Activated CD4-positive, alpha-beta T cell treated with anti-CD3 and anti-CD28 coated beads, Interleukin-2, amount 50 U/mL, for 1 hour (primary cell): ENCODE measurements at regions not wholly inside any gene's neighbourhood (a gene's known extent, or its start where the extent isn't known, plus 50 kb on each side); places are given as distances from the start of the nearest gene placed in this dataset.
"Not testable (repeated sequence)": the region's sequence is repeated elsewhere in the genome, so short reads cannot be mapped to it uniquely, and the experiment has no call there.

Experiments
- DNase-seq: peaks from one replicate; pipeline ENCODE4 v3.0.0-alpha.2; 2020

DNA sequence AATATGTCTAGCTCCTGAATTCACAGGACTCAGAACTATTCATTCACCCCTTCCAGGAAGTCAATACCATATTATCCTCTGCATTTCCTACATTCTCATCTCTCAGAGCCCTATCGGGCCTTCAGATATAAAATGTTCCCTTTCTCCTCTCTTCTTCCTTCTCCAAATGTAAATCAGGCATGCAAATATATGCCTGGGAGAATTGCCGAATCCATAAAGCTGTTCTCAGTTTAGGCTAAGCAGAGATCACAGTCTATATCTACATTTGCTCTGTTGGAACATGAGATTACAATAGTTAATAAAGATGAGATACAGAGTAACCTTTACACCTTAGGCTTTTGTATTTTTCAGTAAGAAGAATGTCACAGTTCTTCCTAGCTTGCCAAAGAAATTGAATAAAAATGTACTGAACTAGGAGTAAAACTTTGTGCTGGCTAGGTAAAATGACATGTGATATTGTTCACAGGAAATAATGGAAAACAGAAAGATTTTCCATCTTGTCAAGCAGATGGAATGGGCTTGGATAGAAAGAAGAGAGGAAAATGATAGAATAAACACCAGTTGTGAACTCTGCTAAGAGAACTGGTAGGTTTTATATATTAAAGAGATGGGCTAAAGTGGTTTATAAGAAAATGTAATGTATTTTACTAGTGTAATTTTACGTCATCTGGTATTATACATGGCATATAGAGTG, 161.5 kb downstream of the NRIP1 start:
- no peak for DNase-seq

DNA sequence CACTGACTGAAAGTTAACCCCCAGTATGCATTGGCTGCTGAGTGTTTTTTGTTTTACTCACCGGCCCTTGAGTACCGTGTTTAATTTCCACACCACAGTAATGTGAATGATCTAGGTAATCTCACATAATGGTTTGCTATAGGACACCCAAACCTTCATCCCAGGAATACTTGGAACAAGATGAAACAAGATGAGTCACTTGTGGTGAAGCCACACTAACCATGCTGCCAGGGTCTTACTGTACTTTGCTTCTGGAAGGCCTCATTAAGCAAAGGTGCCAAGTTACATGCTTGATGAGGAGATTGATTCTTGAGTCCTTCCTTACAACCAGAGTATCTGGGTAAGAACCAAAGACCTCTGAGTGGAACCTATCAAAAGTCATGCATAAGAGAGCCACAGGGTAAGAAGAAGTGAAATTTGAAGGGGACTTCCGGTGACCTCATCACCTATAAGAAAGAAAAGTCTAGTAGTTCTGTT, 163.3 kb downstream of the NRIP1 start:
- no peak for DNase-seq

DNA sequence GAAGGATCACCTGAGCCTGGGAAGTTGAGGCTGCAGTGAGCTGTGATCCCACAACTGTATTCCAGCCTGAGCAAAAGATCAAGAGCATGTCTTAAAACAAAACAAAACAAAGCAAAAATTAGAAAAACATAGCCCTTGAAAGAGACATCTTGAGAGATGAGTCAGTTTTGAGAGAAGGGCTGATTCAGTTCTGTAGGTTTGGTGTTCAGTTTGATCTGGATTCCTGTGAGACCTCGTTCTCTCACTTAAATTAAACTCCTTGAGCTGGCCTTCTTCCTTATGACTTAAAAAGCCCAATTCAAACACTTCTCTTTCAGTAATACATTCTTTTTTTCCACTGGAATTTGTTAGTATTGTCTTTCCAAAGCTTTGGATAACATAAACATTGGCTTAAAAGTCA, 164.2 kb downstream of the NRIP1 start:
- no peak for DNase-seq

DNA sequence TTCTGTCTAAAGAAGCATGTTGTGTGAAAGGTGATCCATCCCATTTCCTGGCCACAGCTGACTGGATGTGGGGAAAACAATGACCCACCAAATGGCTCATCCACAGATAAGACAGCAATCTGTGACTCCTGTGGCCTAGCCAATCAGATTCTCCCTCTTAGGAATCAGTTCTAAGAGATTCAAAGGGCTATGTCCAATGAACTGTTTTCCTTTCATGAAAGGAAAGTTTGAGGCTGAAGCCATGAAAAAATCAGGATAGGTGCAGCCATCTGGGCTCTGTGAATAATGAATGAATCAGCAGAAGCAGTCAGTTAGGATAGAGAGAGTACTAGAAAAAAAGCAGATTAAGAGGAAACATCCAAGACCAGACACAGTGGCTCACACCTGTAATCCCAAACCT, 164.7 kb downstream of the NRIP1 start:
- DNase-seq = no peak

DNA sequence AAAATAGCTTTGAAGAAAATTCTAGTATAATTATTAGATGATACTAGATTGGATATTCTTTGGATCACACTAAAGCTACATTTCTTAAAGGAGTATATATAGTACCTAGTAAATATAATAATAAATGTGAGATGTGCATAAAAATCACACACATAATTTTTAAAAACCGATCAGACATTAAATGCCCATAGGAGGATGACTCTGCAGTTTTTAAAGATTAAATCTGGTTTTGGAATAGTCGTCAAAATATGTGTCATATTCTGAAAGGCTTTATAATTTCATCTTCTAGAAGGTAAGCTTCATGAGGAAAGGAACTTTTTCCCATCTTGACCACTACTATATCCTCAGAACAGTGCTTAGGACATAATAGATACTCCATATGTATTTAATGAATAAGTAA, 169.0 kb downstream of the NRIP1 start:
- DNase-seq = no peak

DNA sequence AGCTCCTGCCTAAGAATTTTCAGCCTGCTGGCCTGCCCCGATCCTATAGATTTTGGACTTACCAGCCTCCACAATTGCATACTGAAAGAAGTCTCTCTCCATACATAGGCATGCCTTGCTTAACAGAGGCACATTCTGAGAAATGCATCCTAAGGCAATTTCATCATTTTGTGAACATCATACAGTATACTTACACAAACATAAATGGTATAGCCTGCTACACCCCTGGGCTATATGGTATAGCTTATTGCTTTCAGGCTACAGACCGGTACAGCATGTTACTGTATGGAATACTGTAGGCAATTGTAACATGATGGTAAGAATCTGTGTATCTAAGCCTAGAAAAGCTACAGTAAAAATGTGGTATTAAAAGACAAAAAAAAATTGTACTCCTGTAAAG, 174.7 kb downstream of the NRIP1 start:
- no peak for DNase-seq

DNA sequence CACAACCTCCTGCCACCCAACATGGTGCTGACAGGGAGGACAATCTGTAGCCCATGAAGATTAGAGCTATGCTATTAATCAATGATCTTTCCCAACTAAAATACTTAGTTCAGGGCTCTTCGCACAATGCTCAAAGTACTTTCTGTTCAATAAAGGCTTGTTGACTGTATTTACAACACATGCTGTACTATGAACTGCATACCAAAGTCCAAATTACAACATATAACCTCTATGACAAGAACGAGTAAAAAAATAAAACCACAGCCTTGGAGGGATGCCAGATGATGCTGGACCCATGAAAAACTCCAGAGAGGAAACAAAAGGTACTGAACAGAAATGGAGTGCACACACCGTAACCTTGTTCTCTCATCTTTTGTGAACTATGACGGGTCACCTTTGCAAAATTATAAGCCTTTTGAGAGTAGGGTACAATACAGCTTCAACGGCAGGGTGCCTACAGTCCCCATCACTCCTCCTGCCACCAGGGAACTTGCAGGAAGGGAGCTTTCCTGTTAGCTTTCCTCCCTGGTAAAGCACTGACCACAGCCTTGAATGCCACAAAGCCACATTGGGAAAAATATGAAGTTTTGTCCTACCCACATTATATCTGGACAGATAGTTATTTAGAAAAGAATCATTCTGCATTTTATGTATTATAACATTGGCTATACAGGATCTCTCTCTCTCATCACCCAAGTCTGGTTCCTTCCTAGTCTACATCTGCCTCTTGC, 175.6 kb downstream of the NRIP1 start:
- no peak for DNase-seq

DNA sequence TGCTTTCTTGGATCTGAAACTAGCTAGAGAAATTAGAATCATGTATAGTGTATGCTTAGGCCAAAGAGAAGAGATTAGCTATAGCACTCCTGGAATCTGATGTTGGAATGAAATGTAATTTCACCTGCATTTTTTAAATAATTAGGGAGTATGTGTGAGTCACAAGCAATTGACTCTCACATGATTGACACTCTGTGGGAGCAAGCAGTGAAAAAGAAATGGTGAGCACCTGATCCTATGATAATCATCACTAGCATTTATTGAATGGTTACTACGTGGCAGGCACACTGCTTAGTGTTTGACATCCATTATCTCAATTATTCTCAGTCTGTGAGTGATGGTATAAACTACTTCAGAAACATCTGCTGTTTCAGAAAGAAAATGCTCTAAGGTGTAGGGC, 176.6 kb downstream of the NRIP1 start:
- DNase-seq = no peak

DNA sequence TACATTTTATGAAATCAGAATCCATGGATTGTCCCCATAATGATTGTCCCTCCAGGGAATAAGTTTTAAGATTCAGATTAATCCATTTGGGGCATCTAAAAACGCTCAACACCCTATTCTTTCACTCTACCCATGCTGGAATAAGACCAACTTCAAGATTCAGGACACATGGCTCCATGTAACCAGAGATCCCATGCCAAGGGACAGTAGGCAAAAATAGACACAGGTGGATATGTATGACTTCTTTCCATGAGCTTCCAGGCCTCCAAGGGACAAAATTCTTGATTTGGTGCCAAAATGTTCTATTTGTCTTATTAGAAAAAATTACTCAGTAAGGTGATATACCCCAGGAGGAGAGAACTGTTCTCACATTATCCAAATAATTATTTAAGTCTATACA, 178.8 kb downstream of the NRIP1 start:
- DNase-seq = no peak

DNA sequence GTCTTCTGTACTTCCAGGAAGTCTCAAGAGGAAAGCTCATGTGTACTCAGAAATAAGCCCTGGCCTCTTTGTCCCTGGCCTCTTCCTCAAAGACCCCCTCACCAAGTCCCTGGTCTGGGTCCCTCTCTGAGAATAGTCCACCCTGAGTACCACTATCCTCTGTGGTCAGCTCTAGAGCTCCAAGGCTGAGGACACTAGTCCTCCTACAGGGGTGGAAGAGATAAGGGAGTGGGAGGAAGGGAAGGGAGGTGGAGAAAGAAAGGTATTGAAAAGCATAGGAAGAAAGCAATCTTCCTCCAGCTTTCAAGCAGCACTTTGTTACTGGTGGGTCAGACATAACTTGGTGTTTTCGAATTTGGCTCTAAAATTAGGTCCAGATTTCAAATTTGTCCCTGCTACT, 181.4 kb downstream of the NRIP1 start:
- DNase-seq = no peak

DNA sequence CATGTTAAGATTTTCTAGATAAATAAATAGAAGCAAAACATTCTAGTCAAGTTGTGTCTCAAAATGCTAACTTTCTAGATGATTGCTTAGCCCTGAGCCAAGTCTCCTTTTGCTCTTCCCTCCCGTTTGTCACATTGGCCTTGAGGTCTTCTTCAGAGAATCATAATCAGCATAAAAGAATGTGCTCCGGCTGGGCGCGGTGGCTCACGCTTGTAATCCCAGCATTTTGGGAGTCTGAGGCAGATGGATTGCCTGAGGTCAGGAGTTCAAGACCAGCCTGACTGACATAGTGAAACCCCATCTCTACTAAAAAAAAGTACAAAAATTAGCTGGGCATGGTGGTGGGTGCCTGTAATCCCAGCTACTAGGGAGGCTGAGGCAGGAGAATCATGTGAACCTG, 182.3 kb downstream of the NRIP1 start:
- not testable (repeated sequence) for DNase-seq

DNA sequence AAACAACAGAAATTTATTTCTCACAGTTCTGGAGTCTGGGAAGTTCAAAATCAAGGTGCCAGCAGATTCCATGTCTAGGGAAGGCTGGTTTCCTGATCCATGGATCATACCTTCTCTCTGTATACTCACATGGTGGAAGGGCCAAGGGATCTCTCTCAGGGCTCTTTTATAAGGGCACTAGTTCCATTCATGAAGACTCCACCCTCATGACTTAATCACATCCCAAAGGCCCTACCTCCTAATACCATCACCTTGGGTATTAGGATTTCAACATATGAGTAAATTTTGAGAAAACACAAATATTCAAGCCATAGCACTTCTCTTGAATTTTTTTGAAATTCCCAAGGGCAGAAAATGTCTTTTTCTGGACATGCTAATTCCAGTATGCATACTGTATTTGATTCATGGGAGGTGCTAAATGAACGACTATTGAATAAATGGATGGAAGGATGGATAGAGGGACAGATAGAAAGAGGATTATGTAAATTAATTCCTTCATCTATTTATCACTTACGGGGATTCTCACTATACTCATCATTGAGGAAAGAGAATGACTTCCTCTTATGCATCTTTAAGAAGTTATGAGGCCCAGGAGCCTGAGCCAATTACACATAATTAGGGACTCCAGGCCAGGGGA, 182.8 kb downstream of the NRIP1 start:
- DNase-seq = no peak

DNA sequence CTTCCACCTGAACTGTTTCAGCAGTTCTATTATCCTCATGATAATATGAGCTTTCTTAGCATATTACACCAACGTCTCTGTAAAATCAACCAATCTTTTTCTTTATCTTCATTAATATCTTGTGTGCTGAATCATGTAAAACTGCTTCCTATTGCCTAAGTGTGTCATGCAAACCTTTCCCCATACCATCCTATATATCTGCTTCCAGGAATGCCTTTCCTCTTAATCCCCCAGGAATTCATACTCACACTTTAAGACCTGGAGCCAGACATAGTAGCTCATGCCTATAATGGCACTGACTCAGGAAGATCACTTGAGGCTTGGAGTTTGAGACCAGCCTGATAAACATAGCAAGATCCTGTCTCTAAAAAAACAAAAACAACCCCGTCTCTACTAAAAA, 183.9 kb downstream of the NRIP1 start:
- DNase-seq = no peak

DNA sequence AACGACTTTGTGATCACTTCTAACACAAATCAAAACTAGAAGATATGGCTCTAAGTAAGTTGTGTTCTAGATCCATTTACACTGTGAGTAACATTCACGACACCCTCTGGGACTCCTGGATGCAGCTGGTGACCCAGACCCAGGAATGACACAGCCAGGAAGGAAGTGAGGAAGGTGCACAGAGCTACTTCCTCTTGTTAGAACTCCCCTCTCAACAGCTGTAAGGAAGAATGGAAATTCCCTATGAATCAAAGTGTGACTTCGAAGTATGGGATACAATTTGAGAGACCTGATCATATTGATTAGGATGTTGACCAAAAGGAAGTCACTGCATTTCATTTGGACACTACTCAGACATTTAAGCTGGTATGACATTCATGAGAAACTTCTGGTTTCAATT, 185.3 kb downstream of the NRIP1 start:
- no peak for DNase-seq

DNA sequence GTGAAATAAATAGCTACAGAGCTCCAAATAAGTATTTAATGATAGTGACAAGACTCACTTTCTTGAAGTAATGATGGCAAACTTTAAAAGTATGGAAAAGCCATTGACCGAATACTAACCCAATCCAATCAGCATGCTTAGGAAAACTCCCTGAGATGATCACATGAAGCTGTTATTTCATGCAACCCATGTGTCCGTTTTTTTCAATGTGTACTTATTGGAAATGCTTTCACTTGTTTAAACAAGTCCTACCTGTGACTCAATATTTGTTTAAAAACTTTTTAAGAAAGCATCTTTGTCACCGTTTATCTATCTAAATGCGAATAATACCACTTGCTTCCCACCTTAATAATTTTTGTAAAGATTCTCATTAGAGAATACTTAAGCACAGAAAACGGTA, 185.8 kb downstream of the NRIP1 start:
- DNase-seq = no peak

DNA sequence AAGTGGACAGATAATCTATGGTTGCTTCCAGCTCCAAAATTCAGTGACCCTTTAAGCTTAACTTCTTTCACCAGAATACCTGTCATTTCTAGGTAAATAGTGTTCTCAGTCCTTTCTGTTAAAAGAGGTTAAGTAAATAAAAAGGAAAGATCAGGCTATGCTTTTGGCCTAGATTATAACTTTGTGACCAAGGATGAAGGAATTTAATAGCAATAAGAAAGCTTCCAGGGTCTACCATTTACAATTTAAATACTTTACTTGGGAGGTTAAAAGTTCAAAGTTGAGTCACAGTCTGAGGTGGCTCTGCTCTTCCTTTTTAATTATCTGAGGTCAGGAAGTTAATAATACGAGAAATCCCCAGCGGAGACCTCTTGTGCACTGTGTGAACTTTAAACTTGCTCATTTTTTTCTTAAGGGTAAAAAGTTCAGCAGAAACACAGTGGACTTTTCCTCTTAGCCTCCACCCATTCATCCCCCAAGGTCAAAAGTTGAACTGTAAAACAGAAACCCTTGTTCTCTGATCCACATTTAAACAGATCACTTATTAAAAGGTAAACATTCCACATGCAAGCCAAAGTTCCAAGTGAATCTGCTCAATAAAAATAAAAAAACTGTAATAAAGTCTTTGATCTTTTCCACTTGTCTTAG, 187.1 kb downstream of the NRIP1 start:
- no peak for DNase-seq

DNA sequence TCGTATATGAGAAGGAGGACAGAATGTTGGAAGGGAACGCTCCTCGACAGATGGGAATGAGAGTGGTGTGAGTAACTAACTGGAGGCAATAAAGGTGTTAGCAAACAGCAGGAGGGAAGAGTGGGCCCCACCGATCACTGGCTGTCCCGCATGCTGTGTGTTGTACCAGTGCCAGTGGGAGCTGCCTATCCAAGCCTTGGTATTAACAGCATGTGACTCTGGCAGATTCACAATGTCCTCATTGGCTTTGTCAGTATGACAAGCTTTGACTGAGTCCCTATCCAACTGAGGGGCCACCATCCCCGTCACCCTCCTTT, 188.3 kb downstream of the NRIP1 start:
- DNase-seq = no peak

DNA sequence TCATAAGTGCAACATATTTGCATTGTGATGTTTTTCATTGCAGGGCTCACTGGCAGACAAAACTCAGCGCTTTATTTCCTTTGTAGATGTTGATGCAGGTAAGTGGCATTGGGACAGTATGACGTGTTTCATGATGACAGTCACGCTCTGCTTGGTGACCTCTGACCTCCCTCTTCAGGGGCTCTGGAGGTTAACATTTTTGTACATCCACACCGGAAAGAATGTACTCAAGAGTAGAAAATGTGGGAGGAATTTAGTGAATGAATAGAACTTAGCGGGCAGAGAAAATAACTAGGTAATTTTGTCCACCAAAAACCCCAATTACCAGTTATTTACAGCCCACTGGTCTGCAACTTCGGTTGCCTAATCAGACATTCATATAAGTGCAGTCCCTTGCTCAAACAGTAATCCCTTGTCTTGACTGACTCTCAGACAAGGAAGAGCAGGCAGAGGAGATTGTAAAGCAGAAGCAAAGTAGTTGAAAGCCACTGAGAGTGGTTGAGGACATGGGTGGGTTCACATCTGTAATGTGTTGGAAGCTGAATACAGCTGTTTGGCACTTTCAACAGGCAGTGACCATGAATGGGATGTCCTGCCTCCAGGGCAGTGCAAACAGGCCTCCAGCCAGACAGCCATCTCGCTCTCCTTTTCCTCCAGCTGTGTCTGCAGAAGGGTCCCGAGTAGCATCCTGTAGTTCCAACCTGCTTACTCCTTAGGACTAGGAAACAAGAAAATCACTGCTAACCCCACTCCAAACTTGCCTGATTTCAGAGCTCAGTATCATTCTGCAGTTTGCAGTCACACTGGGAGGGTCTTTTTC, 188.9 kb downstream of the NRIP1 start:
- DNase-seq = no peak

DNA sequence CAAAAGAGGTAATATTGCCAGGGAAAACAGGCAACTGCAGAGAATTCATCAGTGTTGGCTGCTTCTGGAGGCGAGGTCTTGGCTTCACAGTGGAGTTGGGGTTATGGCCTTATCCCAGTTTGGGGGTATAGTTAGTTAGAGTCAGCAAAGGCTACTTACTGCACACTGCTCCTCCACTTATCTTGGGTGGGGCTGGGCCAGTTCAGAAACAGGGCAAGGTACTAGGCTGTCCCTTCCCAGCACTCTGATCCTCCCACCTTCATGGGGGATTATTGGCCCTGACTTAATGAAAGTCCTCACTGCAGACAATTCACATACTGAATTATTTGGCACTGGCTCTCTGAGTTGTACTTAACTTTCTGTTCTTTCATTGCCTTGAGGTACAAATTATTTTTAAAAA, 189.6 kb downstream of the NRIP1 start:
- no peak for DNase-seq

DNA sequence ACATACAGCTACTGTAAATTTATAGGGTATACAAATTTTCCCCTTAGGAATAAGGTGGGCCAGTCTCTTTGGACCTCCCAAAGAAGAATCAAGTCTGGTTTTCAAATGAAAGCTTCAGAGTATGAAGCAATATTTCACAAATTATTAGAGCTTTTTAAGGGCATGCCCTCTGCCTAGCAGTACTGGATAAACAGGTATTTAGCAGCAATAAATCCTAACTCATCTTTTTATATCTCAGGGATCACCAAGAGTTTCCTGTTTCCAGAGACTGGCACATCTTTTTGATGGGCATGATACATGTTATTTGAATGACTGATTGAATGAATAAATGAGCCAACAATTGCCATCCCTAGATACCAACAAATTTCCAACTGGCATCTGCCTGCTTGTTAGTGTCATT, 190.4 kb downstream of the NRIP1 start:
- no peak for DNase-seq

DNA sequence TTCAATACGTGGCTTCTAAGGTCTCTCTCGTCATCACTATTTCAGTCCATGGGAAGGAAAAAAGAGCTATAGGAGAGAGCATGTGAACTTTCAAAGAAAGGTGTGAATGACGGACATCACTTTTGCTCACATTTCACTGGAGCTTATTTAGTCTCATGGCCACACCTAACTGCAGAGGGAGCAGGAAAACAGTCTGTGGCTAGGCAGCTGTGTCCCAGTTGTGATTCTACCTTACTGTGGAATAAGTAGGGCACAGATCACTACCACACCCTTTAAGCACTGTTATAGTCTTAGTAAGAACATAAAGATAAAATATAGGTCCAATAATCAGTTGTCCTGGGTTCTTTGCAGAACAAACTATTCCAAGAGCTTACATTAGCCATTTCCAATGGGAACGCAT, 192.9 kb downstream of the NRIP1 start:
- DNase-seq = no peak

DNA sequence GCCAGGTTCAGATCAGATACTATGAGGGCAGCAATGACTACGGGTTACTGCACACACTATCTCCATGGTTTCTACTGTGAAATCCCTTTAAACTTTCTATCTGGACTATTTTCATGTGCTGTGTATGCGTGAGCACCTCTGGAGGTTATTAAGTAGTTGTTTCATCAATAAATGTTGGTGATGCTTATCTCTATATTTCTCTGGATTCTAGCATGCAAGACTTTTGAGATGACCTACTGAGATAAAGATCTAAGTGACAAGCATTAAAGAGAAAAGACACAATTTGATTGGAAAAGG, 194.0 kb downstream of the NRIP1 start:
- no peak for DNase-seq
